Left lobe of liver (tissue), 2 donors: ENCODE measurements at regions not wholly inside any gene's neighbourhood (a gene's known extent, or its start where the extent isn't known, plus 50 kb on each side); places are given as distances from the start of the nearest gene placed in this dataset.

ENCODE experiments used
- ATAC-seq: fragments of 200-7000 bp; cut with Tn5 transposase; one replicate; pipeline ENCODE4 v1.9.1; 2020; ENCODE audit warnings: mild to moderate bottlenecking, moderate library complexity
- DNase-seq: peaks from one replicate; pipeline ENCODE4 v3.0.0-alpha.2; 2020; ENCODE audit warnings: low spot score
- donor health status: DM: no; HTN: no; CAD: no; lungs with moderate emphysema.
- donor health status: DM: no; HTN: yes; CAD: no.

DNA sequence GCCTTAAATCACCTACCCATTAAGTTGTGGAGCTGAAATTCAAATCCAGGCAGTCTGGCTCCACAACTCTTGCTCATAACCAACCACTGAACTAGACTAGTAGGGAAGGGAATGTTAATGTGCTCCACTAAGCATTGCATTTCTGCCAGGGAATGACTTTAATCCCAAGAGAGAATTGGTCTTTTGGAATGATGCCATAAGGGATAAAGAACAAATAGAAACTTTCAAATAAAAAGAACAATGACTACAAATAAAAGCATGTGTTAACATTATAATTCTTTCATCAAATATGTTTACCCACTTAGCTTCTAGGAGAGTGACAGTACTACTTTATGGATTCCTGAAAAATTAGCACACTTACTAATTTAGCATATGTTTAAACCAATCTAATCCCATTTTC is 905.9 kb downstream of the CENPC start:
- no peak for DNase-seq
- ATAC-seq = no peak

DNA sequence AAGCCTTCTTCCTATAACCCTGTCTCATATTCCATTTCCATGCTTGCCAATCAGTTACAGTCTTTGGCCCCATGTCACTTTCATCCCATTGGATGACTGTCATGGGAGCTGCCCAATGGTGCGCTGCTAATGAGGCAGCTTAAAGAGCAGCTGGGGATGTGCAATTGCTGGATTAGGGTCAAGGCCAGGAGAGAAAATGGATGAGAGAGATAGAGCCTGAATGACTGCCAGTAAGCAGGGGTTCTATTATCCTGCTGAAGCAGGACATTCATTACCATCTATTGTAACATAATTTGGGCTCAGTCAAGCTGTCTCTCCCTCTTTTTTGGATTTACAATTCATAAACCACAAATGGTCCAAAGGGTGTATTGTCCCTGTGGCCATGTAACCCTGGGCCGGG is 909.0 kb downstream of the CENPC start:
- ATAC-seq (no peak), DNase-seq (no peak)

DNA sequence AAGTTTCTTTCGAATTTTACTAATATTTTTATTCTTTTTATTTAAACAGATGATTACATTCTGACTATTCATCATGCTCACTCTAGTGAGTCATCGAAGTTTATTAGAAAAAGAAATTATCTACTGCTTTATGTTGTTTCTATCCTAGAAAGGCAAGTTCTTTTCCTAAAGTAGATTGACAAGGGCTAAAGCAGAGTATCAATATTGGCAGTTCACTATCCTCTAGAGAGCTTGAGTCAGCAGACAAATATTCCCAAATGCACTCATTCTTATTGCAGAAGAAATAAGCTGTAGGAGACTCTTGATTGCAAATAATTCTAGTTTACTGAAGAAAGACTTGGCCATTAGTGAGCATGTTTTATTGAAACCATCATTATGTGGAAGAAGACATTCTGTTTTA is 911.8 kb downstream of the CENPC start:
- DNase-seq (no peak), ATAC-seq (no peak)

DNA sequence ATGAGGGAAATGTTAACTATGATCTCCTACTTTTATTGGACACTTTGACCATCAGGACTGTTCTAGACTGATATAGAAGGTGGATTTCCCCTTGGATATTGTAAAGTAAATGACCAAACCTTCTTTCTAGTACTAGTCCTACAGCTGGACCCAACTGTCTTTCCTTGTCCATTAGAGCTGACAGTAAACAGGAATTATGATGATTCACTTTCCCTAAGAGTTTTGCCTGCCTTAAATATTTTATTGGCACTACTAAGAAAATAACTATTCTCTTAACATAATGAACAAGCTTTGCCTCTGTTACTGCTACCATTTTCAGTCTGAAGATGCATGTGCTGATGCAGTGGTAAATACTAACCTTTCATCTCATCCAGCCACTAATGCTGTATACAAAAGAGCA is 915.4 kb downstream of the CENPC start:
- ATAC-seq = no peak
- no peak for DNase-seq

GRCh38 chr4:66628146-66628545 is 917.2 kb downstream of the CENPC start:
- no peak for ATAC-seq

DNA sequence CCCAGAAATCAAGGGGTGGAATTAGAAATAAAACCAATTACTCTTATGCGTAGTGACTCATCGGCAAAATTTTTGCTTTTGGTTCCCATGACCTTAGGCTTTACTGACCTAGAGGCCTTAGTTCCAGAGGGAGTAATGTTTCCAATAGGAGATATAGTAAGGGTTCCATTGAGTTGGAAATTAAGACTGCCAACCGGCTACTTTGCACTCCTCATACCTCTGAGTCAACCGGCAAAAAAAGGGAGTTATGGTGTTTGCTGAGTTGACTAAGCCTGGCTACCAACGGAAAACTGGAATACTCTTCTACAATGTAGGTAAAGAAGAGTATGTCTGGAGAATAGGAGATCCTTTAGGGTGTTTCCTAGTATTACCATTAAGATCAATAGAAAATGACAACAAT is 919.8 kb downstream of the CENPC start:
- ATAC-seq (no peak), DNase-seq (no peak)

More at GRCh38 chr4:66628146-66628545, 917.2 kb downstream of the CENPC start:
- DNase-seq = no peak

- ATAC-seq = no peak
- no peak for DNase-seq
Observed at GRCh38 chr4:66613591-66613990, 931.7 kb downstream of the CENPC start.

DNA sequence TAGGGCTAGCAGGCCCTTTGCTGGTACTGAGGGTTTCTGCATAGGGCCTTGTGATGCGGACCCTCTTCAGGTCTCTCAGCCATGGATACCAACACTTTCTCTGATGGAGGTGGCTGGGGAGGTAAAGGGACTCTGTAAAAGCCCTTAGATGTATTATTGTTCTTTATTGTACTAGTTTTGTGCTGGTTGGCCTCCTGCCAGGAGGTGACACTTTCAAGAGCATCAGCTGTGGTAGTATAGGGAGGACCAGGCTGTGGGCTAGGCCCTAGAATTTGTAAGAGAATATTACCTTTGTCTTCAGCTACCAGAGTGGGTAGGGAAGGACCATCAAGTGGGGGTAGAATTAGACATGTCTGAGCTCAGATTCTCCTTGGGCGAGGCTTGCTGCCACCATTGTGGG is 936.3 kb downstream of the CENPC start:
- no peak for DNase-seq

DNA sequence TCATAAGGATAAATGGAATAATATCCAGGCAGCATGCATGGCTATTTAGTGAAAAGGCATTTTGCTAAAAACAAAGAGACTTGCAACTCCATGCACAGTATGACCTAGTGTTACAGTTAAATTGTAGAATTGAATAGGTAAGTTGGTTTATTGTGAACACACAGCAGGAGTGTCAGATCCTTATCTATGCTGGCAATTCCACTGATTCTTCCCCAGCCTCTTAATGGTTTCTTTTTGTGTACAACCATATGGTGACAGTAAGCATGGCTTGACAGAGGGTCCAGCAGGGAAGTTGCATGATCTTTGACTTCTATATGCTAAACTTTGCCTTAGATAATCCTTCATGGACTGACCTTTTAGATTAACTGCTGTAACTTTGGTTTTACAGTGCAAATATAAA is 936.6 kb upstream of the EPHA5 start:
- no peak for ATAC-seq
- DNase-seq = no peak

More for the DNA sequence above, 936.3 kb downstream of the CENPC start:
- no peak for ATAC-seq

DNA sequence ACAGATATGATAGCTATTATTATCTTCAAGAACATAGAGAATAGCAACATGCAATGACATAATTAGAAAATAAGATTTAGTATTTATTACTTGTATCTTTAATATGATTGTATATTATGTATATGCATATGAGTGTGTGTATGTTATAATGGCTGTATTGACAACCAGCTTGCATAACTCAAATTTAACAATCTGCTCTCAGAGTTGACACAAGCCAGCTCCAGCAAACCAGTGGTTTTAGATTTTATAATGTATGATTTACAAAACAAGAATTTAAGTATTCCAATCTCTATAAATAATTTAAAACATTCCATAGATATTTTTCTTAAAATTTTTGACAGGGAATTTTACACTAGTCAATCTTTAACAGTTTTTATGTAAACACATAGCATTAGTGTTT is 935.9 kb upstream of the EPHA5 start:
- DNase-seq (no peak), ATAC-seq (no peak)

GRCh38 chr4:66604192-66604591 is 933.9 kb upstream of the EPHA5 start:
- no peak for ATAC-seq

DNA sequence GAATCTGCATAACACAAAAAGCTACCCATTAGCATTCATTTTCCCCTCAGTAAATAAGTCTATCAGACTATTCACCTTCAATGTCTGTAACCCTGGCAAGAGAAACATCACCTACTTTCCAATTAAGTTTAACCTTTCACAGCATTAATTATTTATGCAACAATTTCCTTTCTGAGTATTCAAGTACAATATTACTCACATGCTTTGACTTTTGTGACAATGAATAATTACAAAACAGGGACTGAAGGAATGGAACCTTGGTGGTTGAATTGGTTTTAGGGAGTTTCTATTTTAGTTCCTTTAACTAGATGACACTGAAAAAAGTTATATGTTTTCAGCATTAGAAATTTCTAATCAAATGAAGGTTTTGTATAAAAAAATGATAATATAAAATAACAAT is 932.3 kb upstream of the EPHA5 start:
- DNase-seq (no peak), ATAC-seq (no peak)

More at GRCh38 chr4:66604192-66604591, 933.9 kb upstream of the EPHA5 start:
- no peak for DNase-seq

GRCh38 chr4:66591968-66592367 is 921.7 kb upstream of the EPHA5 start:
- DNase-seq = no peak
- no peak for ATAC-seq

GRCh38 chr4:66590488-66591215 is 920.4 kb upstream of the EPHA5 start:
- DNase-seq (no peak), ATAC-seq (no peak)

DNA sequence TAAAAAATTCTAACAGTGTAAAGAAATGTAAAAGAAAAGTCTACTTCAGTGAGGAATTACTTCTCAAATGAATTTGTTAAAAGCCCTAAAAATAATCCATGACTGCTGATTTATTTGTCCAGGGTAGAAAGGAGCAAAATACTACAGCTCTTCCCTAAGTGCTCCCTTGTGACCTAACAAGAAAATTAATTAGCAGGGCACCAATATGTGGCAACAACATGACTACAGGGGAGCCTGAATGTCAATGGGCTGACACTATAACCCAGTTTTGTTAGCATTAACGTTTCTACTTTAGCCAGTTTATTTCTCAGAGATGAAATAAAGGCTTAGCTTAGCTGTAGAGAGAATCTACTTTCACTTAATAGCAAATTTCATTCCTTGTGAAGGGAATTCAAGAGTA is 918.9 kb upstream of the EPHA5 start:
- DNase-seq = no peak
- ATAC-seq = no peak

DNA sequence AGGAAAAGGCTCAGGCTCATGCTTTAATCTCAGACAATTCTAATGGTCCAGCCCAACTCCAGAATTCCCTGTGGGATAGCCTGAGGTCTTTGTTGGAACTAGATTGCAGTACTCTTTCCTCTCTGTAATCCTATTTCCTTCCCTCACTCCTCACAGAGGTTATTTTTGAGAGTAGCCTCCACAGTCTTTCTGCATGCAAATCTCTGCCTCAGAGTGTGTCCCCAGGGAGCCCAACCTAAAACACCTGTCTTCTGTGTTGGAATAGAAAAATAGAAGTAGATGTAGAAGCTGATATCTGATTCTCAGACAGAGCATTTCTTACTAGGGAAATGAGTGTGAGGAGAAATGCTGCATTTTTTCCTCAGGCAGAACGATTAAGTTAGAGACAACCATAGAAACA is 915.5 kb upstream of the EPHA5 start:
- ATAC-seq (no peak), DNase-seq (no peak)

- DNase-seq (no peak), ATAC-seq (no peak)
Observed at GRCh38 chr4:66577922-66578321, 907.6 kb upstream of the EPHA5 start.

DNA sequence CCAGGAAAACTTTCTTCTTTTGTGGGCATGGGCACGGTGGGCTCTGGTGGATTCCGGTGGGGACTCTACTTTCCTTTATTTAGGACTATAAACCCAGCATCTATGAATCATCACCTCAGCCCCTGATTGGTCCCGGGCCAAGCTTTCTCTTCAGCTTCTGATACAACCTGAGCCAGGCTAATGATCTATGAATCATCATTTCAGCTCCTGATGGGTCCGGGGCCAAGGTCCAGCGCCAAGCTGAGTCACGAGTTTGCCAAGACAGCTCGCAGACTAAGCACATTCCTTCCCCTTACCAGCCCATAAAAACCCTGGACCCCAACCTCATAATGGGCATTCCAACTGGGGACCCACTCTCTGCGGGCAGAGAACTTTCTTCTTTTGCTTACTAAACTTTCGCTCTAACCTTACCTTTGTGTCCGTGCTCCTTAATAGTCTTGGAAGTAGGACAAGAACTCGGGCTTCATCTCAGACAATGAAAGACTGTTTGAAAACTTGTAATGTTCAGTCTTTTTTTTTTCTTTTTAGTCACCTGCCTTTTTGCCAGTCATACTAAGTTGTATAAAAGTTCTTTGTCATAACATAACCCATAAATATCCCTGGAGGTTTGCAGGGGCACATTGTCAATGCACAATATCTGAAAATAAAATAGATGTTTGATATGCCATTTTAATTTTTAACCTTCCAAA is 904.9 kb upstream of the EPHA5 start:
- DNase-seq (no peak), ATAC-seq (no peak)

GRCh38 chr4:66574145-66574978 is 904.1 kb upstream of the EPHA5 start:
- no peak for DNase-seq
- no peak for ATAC-seq

- no peak for ATAC-seq
- no peak for DNase-seq
Observed at GRCh38 chr4:66572949-66573348, 902.7 kb upstream of the EPHA5 start.

DNA sequence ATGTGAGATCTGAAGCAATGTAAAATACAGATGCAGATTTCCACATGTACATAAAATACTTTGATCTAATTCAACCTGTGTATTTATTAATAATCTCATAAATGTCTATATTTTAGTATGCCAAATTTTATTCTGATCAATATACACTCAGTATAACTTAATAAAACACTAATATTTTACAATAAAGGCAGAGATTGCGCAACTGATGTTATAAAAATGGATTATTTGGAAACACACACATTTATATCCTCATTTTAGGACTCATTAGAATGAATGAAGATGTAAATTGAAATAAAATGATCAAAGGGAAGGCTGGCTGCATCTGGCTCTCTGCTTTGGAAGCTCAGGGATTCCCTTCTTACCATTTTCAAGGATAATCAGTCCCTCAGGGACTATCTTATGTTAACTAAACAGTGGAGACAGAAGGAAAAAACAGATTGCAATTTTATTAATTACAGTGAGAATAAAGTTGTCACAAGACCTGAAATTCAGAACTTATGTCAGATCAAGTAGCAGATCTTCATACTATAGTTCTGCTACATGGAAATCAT is 900.9 kb upstream of the EPHA5 start:
- no peak for ATAC-seq
- DNase-seq = no peak

GRCh38 chr4:66569228-66569627 is 898.9 kb upstream of the EPHA5 start:
- DNase-seq = no peak
- ATAC-seq = no peak
